ENCODE measurements at regions not wholly inside any gene's neighbourhood (a gene's known extent, or its start where the extent isn't known, plus 50 kb on each side); places are given as distances from the start of the nearest gene placed in this dataset.

DNA sequence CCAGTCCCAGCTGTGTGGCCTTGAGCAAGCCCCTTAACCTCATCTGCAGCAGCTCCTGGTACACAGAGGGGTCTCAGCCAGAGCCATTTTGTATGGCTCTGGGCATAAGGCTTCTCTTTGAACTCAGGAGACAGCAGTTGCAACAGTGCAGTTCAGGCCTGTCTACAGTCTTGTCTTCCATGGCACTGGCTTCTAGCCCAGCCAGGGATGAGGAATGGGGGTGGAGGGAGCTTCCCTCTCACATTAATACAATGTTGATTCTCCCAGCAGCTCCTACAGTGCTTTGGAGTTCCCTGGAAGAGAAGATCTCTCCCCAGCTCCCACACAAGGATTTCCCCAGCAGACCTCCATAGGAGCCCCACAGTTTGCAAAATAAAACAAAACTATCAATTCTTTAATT, 350.2 kb downstream of the BUD13 start:
- DNase-seq (ENCODE audit: low spot score in 2 of 2, unreplicated experiment in 2 of 2): no peak
- H3K36me3 Mint-ChIP-seq: no peaks in the 10 kb centered on the region
- peaks cover 6% of the 10 kb centered on the region for H3K4me1 Mint-ChIP-seq
- no peak overlapping the region for H3K27ac Mint-ChIP-seq
- peaks cover 43% of the 10 kb centered on the region for H3K27me3 Mint-ChIP-seq (ENCODE audit: low read depth)
- no peak overlapping the region for H3K4me3 Mint-ChIP-seq
- no peak for TF ChIP-seq CTCF (IDR thresholded peaks at IDR 0.05; ENCODE audit: unreplicated experiment)
- no peaks in the 10 kb centered on the region for H3K9me3 Mint-ChIP-seq

DNA sequence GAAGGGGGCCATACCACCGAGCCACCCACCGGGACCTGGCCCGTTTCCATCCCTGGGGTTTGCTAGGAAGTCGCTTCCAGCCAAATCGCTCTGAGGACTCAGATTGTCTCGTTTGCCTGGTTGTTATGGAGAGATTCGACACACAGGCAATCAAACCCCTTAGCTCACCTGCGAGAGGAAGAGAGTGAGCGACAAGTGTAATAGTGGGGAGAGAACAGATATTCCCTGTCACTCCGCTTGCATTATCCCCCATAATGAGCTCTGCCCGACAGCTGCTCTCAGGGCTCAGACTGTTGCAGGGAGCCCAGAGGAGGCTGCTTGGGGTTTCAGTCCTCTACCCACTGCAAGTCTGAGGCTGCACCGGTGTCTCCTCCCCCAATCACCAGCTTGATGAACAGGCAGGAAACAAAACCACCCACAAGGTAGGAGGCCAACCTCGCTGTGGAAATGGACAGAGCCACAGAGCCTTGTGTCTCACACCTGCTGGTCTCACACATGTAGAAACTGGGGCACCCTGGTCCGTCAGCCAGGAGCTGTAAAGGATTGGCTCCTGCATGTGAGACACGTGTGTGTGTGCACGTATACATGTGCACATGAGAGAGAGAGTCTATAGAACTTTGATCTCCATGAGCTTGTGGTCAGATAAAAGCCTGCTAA, 351.1 kb downstream of the BUD13 start:
- Mint-ChIP-seq H3K4me3 (no peak overlapping the region), H3K9me3 (no peaks in the 10 kb centered on the region), H3K4me1 (peaks cover 3% of the 10 kb centered on the region), H3K27me3 (ENCODE audit: low read depth) (peaks cover 49% of the 10 kb centered on the region), H3K27ac (no peak overlapping the region), H3K36me3 (no peaks in the 10 kb centered on the region)
- no peak for DNase-seq (ENCODE audit: low spot score in 2 of 2, unreplicated experiment in 2 of 2)
- no peak for TF ChIP-seq CTCF (IDR thresholded peaks at IDR 0.05; ENCODE audit: unreplicated experiment)

DNA sequence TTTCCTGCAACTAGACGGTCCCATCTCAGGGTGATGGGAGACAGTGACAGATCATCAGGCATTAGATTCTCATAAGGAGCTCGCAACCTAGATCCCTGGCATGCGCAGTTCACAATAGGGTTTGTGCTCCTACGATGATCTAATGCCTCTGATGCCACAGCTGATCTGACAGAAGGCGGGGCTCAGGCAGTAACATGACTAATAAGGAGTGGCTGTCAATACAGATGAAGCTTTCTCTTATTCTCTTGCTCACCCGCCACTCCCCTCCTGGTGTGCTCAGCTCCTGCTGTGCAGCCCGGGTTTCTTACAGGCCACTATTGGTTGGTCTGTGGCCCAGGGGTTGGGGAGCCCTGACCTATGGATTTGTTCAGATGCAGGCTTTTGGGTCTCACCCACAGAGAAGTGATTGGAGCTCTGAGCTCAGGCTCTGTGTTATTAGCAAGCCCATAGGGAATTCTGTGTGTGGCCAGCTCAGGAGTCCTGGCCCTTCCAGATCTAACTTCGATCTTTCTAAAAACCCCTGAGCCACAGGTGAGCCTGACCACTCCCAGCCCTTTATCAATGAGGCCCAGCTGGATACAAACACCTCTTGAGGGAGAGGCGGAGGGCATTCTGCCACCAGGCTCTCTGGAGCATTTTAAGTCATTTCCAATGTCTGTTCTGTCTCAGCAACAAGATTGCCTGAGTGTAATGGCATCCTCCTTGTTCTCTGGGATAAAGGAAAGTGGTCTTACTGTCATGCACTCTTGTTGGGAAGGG, 351.8 kb downstream of the BUD13 start:
- H3K9me3 Mint-ChIP-seq: no peaks in the 10 kb centered on the region
- no peak overlapping the region for H3K27ac Mint-ChIP-seq
- no peak for TF ChIP-seq CTCF (IDR thresholded peaks at IDR 0.05; ENCODE audit: unreplicated experiment)
- H3K4me3 Mint-ChIP-seq: no peak overlapping the region
- no peak for DNase-seq (ENCODE audit: low spot score in 2 of 2, unreplicated experiment in 2 of 2)
- no peaks in the 10 kb centered on the region for H3K36me3 Mint-ChIP-seq
- H3K4me1 Mint-ChIP-seq: peaks cover 3% of the 10 kb centered on the region
- peaks cover 56% of the 10 kb centered on the region for H3K27me3 Mint-ChIP-seq (ENCODE audit: low read depth)

DNA sequence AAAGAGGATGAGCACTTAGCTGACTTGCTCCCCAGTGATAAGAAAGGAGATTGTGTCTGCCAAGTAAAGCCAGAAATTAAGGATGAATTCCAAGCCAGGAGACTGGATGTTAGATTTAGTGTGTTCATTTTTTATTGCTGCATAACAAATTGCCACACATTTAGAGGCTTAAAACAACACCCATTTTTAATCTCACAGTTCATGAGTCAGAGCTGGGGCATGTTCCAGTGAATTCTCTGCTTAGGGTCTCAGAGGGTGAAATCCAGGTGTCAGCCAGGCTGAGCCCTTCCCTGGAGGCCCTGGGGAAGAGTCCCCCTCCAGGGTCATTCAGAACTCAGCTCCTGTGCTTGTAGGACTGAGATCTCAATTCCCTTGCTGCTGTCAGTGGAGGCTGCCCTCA, 352.8 kb downstream of the BUD13 start:
- H3K27ac Mint-ChIP-seq: no peak overlapping the region
- TF ChIP-seq CTCF (IDR thresholded peaks at IDR 0.05; ENCODE audit: unreplicated experiment): no peak
- no peaks in the 10 kb centered on the region for H3K9me3 Mint-ChIP-seq
- peaks cover 3% of the 10 kb centered on the region for H3K4me1 Mint-ChIP-seq
- peaks cover 52% of the 10 kb centered on the region for H3K27me3 Mint-ChIP-seq (ENCODE audit: low read depth)
- H3K4me3 Mint-ChIP-seq: no peak overlapping the region
- no peaks in the 10 kb centered on the region for H3K36me3 Mint-ChIP-seq
- DNase-seq (ENCODE audit: low spot score in 2 of 2, unreplicated experiment in 2 of 2): no peak

GRCh38 chr11:116418388-116419041, 354.3 kb downstream of the BUD13 start:
- Mint-ChIP-seq H3K27ac (no peak overlapping the region), H3K36me3 (no peaks in the 10 kb centered on the region), H3K27me3 (ENCODE audit: low read depth) (peaks cover 41% of the 10 kb centered on the region), H3K9me3 (no peaks in the 10 kb centered on the region), H3K4me1 (peaks cover 16% of the 10 kb centered on the region), H3K4me3 (no peak overlapping the region)
- DNase-seq (ENCODE audit: low spot score in 2 of 2, unreplicated experiment in 2 of 2): no peak
- TF ChIP-seq CTCF (IDR thresholded peaks at IDR 0.05; ENCODE audit: unreplicated experiment): no peak

Data from mesothelial cell of epicardium (in vitro differentiated cells).